CD4-positive, alpha-beta T cell (primary cell): ENCODE measurements at regions not wholly inside any gene's neighbourhood (a gene's known extent, or its start where the extent isn't known, plus 50 kb on each side); places are given as distances from the start of the nearest gene placed in this dataset.

ENCODE experiments used
- ATAC-seq: fragments of 200-7000 bp; cut with Tn5 transposase; one replicate; pipeline ENCODE4 v1.10.0; 2022; ENCODE audit warnings: mild to moderate bottlenecking; ENCODE audit not compliant: poor library complexity
- CTCF ChIA-PET: fragments of 350-600 bp; sonication (Branson Sonifier 250); formaldehyde crosslinking; loops from one replicate; lab custom pipeline; 2021; ENCODE audit warnings: antibody characterized with exemption, inconsistent platforms; lab: Charles Lee
- POLR2A ChIA-PET: fragments of 350-600 bp; sonication (Branson Sonifier 250); formaldehyde crosslinking; loops from one replicate; lab custom pipeline; 2021; ENCODE audit warnings: antibody characterized with exemption, inconsistent platforms; lab: Charles Lee
- DNase-seq, 14 experiments: peaks; one replicate each; pipeline ENCODE4 v3.0.0-alpha.2; 2013 to 2020; ENCODE audit warnings: mixed read lengths in 2 of 14
- H3K27ac ChIP-seq, 2 donors: one replicate each; pipeline versions ENCODE4 v1.5.1 to v1.7.0; 2013; ENCODE audit warnings: low read length in 2 of 2, low read depth in 1 of 2, mild to moderate bottlenecking in 1 of 2
- H3K27me3 ChIP-seq, 2 experiments: 1 replicate in 1 of 2; 2 replicates in 1 of 2; pipeline versions ENCODE4 v1.6.1 to v1.7.0; 2013; ENCODE audit warnings: low read length in 2 of 2, control low read depth in 1 of 2, mild to moderate bottlenecking in 1 of 2, moderate library complexity in 1 of 2; ENCODE audit not compliant: insufficient read depth in 2 of 2, control insufficient read depth in 1 of 2
- H3K36me3 ChIP-seq: one replicate; pipeline ENCODE4 v1.6.1; 2013; ENCODE audit warnings: low read length, control low read depth; ENCODE audit not compliant: insufficient read depth
- H3K4me1 ChIP-seq: one replicate; pipeline ENCODE4 v1.6.1; 2013; ENCODE audit warnings: low read length, control low read depth; ENCODE audit not compliant: insufficient read depth
- H3K4me3 ChIP-seq: one replicate; pipeline ENCODE4 v1.5.1; 2013; ENCODE audit warnings: mild to moderate bottlenecking, low read length, moderate library complexity
- H3K9me3 ChIP-seq, 2 experiments: 1 replicate in 1 of 2; 2 replicates in 1 of 2; pipeline versions ENCODE4 v1.6.1 to v1.7.0; 2013; ENCODE audit warnings: low read length in 2 of 2, mild to moderate bottlenecking in 2 of 2, control low read depth in 1 of 2, moderate library complexity in 1 of 2; ENCODE audit not compliant: control insufficient read depth in 1 of 2, insufficient read depth in 1 of 2
- H3K27ac Mint-ChIP-seq: one replicate; pipeline ENCODE4 v1.8.0; 2020; ENCODE audit warnings: mixed read lengths
- H3K27me3 Mint-ChIP-seq: one replicate; pipeline ENCODE4 v1.8.0; 2021; ENCODE audit warnings: mixed read lengths
- H3K36me3 Mint-ChIP-seq: one replicate; pipeline ENCODE4 v1.8.0; 2021; ENCODE audit warnings: low read depth, mixed read lengths
- H3K4me1 Mint-ChIP-seq: one replicate; pipeline ENCODE4 v1.8.0; 2021; ENCODE audit warnings: low read depth, mixed read lengths
- H3K4me3 Mint-ChIP-seq: one replicate; pipeline ENCODE4 v1.8.0; 2020; ENCODE audit warnings: mild to moderate bottlenecking, mixed read lengths
- H3K9me3 Mint-ChIP-seq: one replicate; pipeline ENCODE4 v1.8.0; 2020; ENCODE audit warnings: mixed read lengths
- intact Hi-C, 2 experiments: fragments of 100-400 bp; cut with DNase I in 1 of 2; cut with micrococcal nuclease in 1 of 2; formaldehyde crosslinking; loops; one replicate each; pipeline versions ENCODE4 v1.15.1 to v1.9.0; 2023 to 2025; cut with DNase I, micrococcal nuclease
- TF ChIP-seq, protein P1 (sequence below): fragments of 200-600 bp; IDR thresholded peaks from one replicate; pipeline ENCODE4 v1.8.0; 2022; ENCODE audit warnings: antibody characterized with exemption, mild to moderate bottlenecking

- no peak overlapping the region for H3K27ac ChIP-seq
- no peaks in the 10 kb centered on the region for H3K36me3 ChIP-seq
- DNase-seq (no peak), ATAC-seq (no peak)
- Mint-ChIP-seq H3K27me3 (no peaks in the 10 kb centered on the region), H3K4me1 (no peaks in the 10 kb centered on the region), H3K4me3 (no peak overlapping the region), H3K36me3 (no peaks in the 10 kb centered on the region), H3K9me3 (peaks cover 16% of the 10 kb centered on the region), H3K27ac (no peak overlapping the region)
- no peaks in the 10 kb centered on the region for H3K27me3 ChIP-seq
- TF ChIP-seq, protein P1, sequence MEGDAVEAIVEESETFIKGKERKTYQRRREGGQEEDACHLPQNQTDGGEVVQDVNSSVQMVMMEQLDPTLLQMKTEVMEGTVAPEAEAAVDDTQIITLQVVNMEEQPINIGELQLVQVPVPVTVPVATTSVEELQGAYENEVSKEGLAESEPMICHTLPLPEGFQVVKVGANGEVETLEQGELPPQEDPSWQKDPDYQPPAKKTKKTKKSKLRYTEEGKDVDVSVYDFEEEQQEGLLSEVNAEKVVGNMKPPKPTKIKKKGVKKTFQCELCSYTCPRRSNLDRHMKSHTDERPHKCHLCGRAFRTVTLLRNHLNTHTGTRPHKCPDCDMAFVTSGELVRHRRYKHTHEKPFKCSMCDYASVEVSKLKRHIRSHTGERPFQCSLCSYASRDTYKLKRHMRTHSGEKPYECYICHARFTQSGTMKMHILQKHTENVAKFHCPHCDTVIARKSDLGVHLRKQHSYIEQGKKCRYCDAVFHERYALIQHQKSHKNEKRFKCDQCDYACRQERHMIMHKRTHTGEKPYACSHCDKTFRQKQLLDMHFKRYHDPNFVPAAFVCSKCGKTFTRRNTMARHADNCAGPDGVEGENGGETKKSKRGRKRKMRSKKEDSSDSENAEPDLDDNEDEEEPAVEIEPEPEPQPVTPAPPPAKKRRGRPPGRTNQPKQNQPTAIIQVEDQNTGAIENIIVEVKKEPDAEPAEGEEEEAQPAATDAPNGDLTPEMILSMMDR = no peak
- ChIA-PET CTCF (interaction anchor here (1.0 kb wide), 1 partner anchor 40 kb away, joined by 3 read pairs; no protein-coding TSS in a partner anchor), POLR2A (no interaction called here)
- intact Hi-C loops = no loop called here
- H3K4me3 ChIP-seq = no peak overlapping the region
- peaks cover 0 to 5% of the 10 kb centered on the region in 2 experiments for H3K9me3 ChIP-seq
- no peaks in the 10 kb centered on the region for H3K4me1 ChIP-seq
Measured at GRCh38 chr14:44567997-44568396, 60.9 kb upstream of the FSCB start.

DNA sequence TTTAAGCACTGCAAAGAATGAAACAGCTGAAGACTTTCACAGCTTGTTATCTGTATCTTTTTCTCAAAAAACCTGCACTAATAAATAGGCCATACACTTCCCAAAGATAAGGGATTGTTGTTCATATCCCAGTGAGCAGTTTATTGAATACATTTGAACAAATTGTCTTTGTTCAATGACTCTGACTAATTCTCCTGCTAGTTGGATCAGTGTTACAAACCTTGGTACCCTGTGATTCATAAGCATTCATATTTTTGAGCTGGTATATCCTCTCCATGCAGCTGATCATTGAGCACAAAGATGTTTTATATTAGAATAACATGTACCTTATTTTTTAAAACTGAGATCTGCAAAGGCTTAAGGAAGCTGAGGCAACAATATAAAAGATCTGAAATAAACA is 58.9 kb upstream of the FSCB start:
- H3K9me3 ChIP-seq = peaks cover 0 to 5% of the 10 kb centered on the region in 2 experiments
- Mint-ChIP-seq H3K27me3 (no peaks in the 10 kb centered on the region), H3K4me1 (no peaks in the 10 kb centered on the region), H3K36me3 (no peaks in the 10 kb centered on the region), H3K9me3 (peaks cover 12% of the 10 kb centered on the region), H3K4me3 (no peak overlapping the region), H3K27ac (no peak overlapping the region)
- POLR2A ChIA-PET = no interaction called here
- CTCF ChIA-PET = no interaction called here
- intact Hi-C loops = no loop called here
- H3K27me3 ChIP-seq = no peaks in the 10 kb centered on the region
- no peaks in the 10 kb centered on the region for H3K36me3 ChIP-seq
- TF ChIP-seq, protein P1 = no peak
- no peak for DNase-seq
- no peak overlapping the region for H3K27ac ChIP-seq
- no peaks in the 10 kb centered on the region for H3K4me1 ChIP-seq
- H3K4me3 ChIP-seq = no peak overlapping the region
- no peak for ATAC-seq

DNA sequence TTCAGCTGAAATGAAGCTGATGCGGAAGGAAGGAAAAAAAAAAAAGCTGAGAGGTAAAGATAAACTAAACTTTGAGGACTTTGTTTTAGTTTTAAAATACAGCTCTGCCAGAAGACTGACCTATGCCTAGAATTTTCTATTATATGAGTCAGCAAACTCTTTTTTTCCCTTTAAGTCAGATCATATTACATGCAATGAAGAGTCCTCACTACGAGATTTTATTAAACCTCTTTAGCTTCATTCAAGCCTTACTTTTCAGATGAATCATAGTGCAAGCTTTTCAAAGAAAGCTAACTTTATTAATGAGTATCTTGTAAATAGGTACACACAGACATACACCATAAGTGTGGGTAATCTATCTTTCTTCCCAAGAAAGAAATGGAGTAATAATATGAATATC is 57.8 kb upstream of the FSCB start:
- intact Hi-C loops = no loop called here
- no peaks in the 10 kb centered on the region for H3K27me3 ChIP-seq
- no peaks in the 10 kb centered on the region for H3K27me3 Mint-ChIP-seq
- H3K4me1 Mint-ChIP-seq = no peaks in the 10 kb centered on the region
- H3K36me3 Mint-ChIP-seq = no peaks in the 10 kb centered on the region
- H3K27ac ChIP-seq = no peak overlapping the region
- TF ChIP-seq, protein P1 = no peak
- no peaks in the 10 kb centered on the region for H3K36me3 ChIP-seq
- no peak overlapping the region for H3K27ac Mint-ChIP-seq
- no peak overlapping the region for H3K4me3 Mint-ChIP-seq
- no peaks in the 10 kb centered on the region for H3K4me1 ChIP-seq
- H3K9me3 ChIP-seq = peaks cover 0 to 5% of the 10 kb centered on the region in 2 experiments
- ChIA-PET POLR2A (no interaction called here), CTCF (no interaction called here)
- H3K9me3 Mint-ChIP-seq = peaks cover 7% of the 10 kb centered on the region
- no peak overlapping the region for H3K4me3 ChIP-seq
- no peak for DNase-seq
- ATAC-seq = no peak
